H9 (cell line): ENCODE measurements at regions not wholly inside any gene's neighbourhood (a gene's known extent, or its start where the extent isn't known, plus 50 kb on each side); places are given as distances from the start of the nearest gene placed in this dataset.

Source experiments
- DNase-seq: peaks from one replicate; pipeline ENCODE4 v3.0.0-alpha.2; 2017
- H2AFZ ChIP-seq: one replicate; pipeline ENCODE4 v1.6.1; 2013; ENCODE audit warnings: mild to moderate bottlenecking, low read length, control low read depth, moderate library complexity
- H2AK5ac ChIP-seq: 2 replicates; pipeline ENCODE4 v1.6.1; 2013; ENCODE audit warnings: low read length, control low read depth, mixed read lengths; ENCODE audit not compliant: insufficient read length
- H2BK120ac ChIP-seq: one replicate; pipeline ENCODE4 v1.6.1; 2013; ENCODE audit warnings: low read depth, mild to moderate bottlenecking, low read length, control low read depth, inconsistent platforms; ENCODE audit not compliant: poor library complexity, severe bottlenecking
- H2BK12ac ChIP-seq: 2 replicates; pipeline ENCODE4 v1.6.1; 2013; ENCODE audit warnings: low read length, control low read depth, mixed read lengths, low read depth; ENCODE audit not compliant: insufficient read length
- H2BK15ac ChIP-seq: 2 replicates; pipeline ENCODE4 v1.6.1; 2013; ENCODE audit warnings: low read depth, low read length, control low read depth
- H2BK20ac ChIP-seq: one replicate; pipeline ENCODE4 v1.6.1; 2013; ENCODE audit warnings: low read depth, mild to moderate bottlenecking, low read length, control low read depth, inconsistent platforms; ENCODE audit not compliant: poor library complexity, severe bottlenecking
- H2BK5ac ChIP-seq: 2 replicates; pipeline ENCODE4 v1.6.1; 2013; ENCODE audit warnings: low read length, control low read depth, mixed read lengths; ENCODE audit not compliant: insufficient read length
- H3K14ac ChIP-seq: 2 replicates; pipeline ENCODE4 v1.6.1; 2013; ENCODE audit warnings: low read length, control low read depth; ENCODE audit not compliant: insufficient read depth
- H3K18ac ChIP-seq: 2 replicates; pipeline ENCODE4 v1.6.1; 2013; ENCODE audit warnings: low read depth, mild to moderate bottlenecking, mixed read lengths, low read length, control low read depth; ENCODE audit not compliant: insufficient read length
- H3K23ac ChIP-seq: 2 replicates; pipeline ENCODE4 v1.6.1; 2013; ENCODE audit warnings: low read length, control low read depth, mixed read lengths, low read depth; ENCODE audit not compliant: insufficient read length
- H3K23me2 ChIP-seq: 2 replicates; pipeline ENCODE4 v1.6.1; 2013; ENCODE audit warnings: low read depth, mild to moderate bottlenecking, mixed read lengths, low read length, control low read depth; ENCODE audit not compliant: insufficient read length, poor library complexity, severe bottlenecking
- H3K27ac ChIP-seq: 2 replicates; pipeline ENCODE4 v1.5.1; 2013; ENCODE audit warnings: low read length, control low read depth, mixed read lengths, low read depth; ENCODE audit not compliant: insufficient read length
- H3K27me3 ChIP-seq: 2 replicates; pipeline ENCODE4 v1.6.1; 2013; ENCODE audit warnings: low read length, control low read depth, inconsistent platforms; ENCODE audit not compliant: insufficient read depth
- H3K4ac ChIP-seq: 2 replicates; pipeline ENCODE4 v1.6.1; 2013; ENCODE audit warnings: low read depth, mild to moderate bottlenecking, control low read depth, inconsistent platforms, low read length, moderate library complexity
- H3K4me1 ChIP-seq: 2 replicates; pipeline ENCODE4 v1.6.1; 2013; ENCODE audit warnings: low read length, control low read depth, inconsistent platforms; ENCODE audit not compliant: insufficient read depth
- H3K4me2 ChIP-seq: 2 replicates; pipeline ENCODE4 v1.6.1; 2013; ENCODE audit warnings: low read length, control low read depth, mixed read lengths; ENCODE audit not compliant: insufficient read length, insufficient read depth
- H3K56ac ChIP-seq: 2 replicates; pipeline ENCODE4 v1.6.1; 2013; ENCODE audit warnings: low read depth, mild to moderate bottlenecking, mixed read lengths, low read length, control low read depth; ENCODE audit not compliant: insufficient read length
- H3K79me1 ChIP-seq: 2 replicates; pipeline ENCODE4 v1.6.1; 2013; ENCODE audit warnings: low read depth, mild to moderate bottlenecking, moderate library complexity, low read length, control low read depth, inconsistent platforms; ENCODE audit not compliant: insufficient read depth, poor library complexity, severe bottlenecking
- H3K79me2 ChIP-seq: 2 replicates; pipeline ENCODE4 v1.6.1; 2013; ENCODE audit warnings: low read length, control low read depth, inconsistent platforms; ENCODE audit not compliant: insufficient read depth
- H3K9ac ChIP-seq: 2 replicates; pipeline ENCODE4 v1.6.1; 2013; ENCODE audit warnings: low read length, control low read depth, mixed read lengths; ENCODE audit not compliant: insufficient read length; ENCODE audit errors: extremely low read depth
- H3K9me3 ChIP-seq: one replicate; pipeline ENCODE4 v1.6.1; 2013; ENCODE audit warnings: low read depth, low read length, inconsistent platforms; ENCODE audit not compliant: control insufficient read depth
- H3T11ph ChIP-seq: one replicate; pipeline ENCODE4 v1.6.1; 2013; ENCODE audit warnings: mild to moderate bottlenecking, low read length, control low read depth, inconsistent platforms
- H4K20me1 ChIP-seq: one replicate; pipeline ENCODE4 v1.6.1; 2013; ENCODE audit not compliant: control insufficient read depth, insufficient read length, insufficient read depth
- H4K5ac ChIP-seq: 2 replicates; pipeline ENCODE4 v1.6.1; 2013; ENCODE audit warnings: low read depth, mild to moderate bottlenecking, mixed read lengths, low read length, control low read depth; ENCODE audit not compliant: insufficient read length
- H4K8ac ChIP-seq: replicated peaks from 2 replicates; pipeline ENCODE4 v1.6.1; 2013; ENCODE audit warnings: low read length, control low read depth, mixed read lengths, low read depth; ENCODE audit not compliant: insufficient read length
- H4K91ac ChIP-seq: 2 replicates; pipeline ENCODE4 v1.6.1; 2013; ENCODE audit warnings: low read depth, mild to moderate bottlenecking, moderate library complexity, mixed read lengths, low read length, control low read depth; ENCODE audit not compliant: insufficient read length
- H3K27ac Mint-ChIP-seq, 3 experiments: 2 replicates in 2 of 3; 3 replicates in 1 of 3; pipeline ENCODE4 v1.8.0; 2020 to 2021; ENCODE audit warnings: mixed read lengths in 3 of 3, mild to moderate bottlenecking in 1 of 3, moderate library complexity in 1 of 3
- H3K27me3 Mint-ChIP-seq: 2 replicates; pipeline ENCODE4 v1.8.0; 2021; ENCODE audit warnings: low read depth, mild to moderate bottlenecking, moderate library complexity, mixed read lengths
- H3K36me3 Mint-ChIP-seq, 3 experiments: 2 replicates in 2 of 3; 3 replicates in 1 of 3; pipeline ENCODE4 v1.8.0; 2020 to 2021; ENCODE audit warnings: low read depth in 3 of 3, mixed read lengths in 3 of 3; ENCODE audit not compliant: insufficient read depth in 1 of 3
- H3K4me1 Mint-ChIP-seq, 2 experiments: 2 replicates each; pipeline ENCODE4 v1.8.0; 2020; ENCODE audit warnings: mixed read lengths in 2 of 2
- H3K4me3 Mint-ChIP-seq, 2 experiments: 2 replicates in 1 of 2; 3 replicates in 1 of 2; pipeline ENCODE4 v1.8.0; 2020 to 2021; ENCODE audit warnings: mild to moderate bottlenecking in 2 of 2, mixed read lengths in 2 of 2, moderate library complexity in 1 of 2
- H3K9me3 Mint-ChIP-seq, 2 experiments: 2 replicates in 1 of 2; 3 replicates in 1 of 2; pipeline ENCODE4 v1.8.0; 2020; ENCODE audit warnings: mild to moderate bottlenecking in 2 of 2, mixed read lengths in 2 of 2, moderate library complexity in 1 of 2
- WGBS: extraction: QIAGEN DNeasy Blood & Tissue Kit; methylation state at CpG from one replicate; pipeline ENCODE4 v1.1.7; 2013; ENCODE audit warnings: missing lambda C conversion rate, low lambda C conversion rate, mixed read lengths; ENCODE audit not compliant: insufficient read length; ENCODE audit errors: extremely low coverage; 5-methylcytosine and 5-hydroxymethylcytosine counted together
- TF ChIP-seq, protein P1 (sequence below): fragments of 200-600 bp; sonication (generic); conservative IDR thresholded peaks from 3 replicates; pipeline ENCODE4 v1.8.0; 2021; ENCODE audit warnings: antibody characterized with exemption, mild to moderate bottlenecking

DNA sequence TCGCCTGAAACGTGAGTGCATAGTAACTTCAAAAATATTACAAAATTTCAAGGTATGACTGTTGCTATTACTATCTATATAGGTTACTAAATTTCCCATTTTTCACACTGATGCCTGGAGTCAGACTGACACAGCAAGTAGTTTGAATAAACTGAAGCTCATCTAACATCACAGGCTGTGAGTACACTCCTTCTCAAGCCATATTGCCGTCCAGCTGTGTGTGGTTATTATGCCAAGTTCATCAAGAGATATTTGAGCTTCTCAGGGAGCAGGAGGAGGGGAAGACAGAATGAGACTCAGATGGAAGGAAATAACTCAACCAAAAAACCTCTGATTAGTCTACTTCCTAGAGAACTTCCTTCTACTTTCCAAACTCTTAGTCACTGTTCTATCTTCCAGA lies 473.9 kb downstream of the TOX3 start:
- TF ChIP-seq, protein P1, sequence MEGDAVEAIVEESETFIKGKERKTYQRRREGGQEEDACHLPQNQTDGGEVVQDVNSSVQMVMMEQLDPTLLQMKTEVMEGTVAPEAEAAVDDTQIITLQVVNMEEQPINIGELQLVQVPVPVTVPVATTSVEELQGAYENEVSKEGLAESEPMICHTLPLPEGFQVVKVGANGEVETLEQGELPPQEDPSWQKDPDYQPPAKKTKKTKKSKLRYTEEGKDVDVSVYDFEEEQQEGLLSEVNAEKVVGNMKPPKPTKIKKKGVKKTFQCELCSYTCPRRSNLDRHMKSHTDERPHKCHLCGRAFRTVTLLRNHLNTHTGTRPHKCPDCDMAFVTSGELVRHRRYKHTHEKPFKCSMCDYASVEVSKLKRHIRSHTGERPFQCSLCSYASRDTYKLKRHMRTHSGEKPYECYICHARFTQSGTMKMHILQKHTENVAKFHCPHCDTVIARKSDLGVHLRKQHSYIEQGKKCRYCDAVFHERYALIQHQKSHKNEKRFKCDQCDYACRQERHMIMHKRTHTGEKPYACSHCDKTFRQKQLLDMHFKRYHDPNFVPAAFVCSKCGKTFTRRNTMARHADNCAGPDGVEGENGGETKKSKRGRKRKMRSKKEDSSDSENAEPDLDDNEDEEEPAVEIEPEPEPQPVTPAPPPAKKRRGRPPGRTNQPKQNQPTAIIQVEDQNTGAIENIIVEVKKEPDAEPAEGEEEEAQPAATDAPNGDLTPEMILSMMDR = no peak
- H3K27ac ChIP-seq = no peak overlapping the region
- H3K9me3 ChIP-seq = no peaks in the 10 kb centered on the region
- H2BK20ac ChIP-seq = no peak overlapping the region
- no peak overlapping the region for H2BK12ac ChIP-seq
- H2BK120ac ChIP-seq = no peak overlapping the region
- H3K79me1 ChIP-seq = no peaks in the 10 kb centered on the region
- no peaks in the 10 kb centered on the region for H3K9me3 Mint-ChIP-seq
- no peak for DNase-seq
- peaks cover 2 to 5% of the 10 kb centered on the region in 2 experiments for H3K4me1 Mint-ChIP-seq
- no peak overlapping the region for H4K5ac ChIP-seq
- no peak overlapping the region for H4K8ac ChIP-seq
- no peak overlapping the region for H2AK5ac ChIP-seq
- no peak overlapping the region for H3K56ac ChIP-seq
- no CpG with 5 or more reads among the region's 3 CpGs for WGBS
- no peak overlapping the region for H3K18ac ChIP-seq
- no peak overlapping the region for H3T11ph ChIP-seq
- no peaks in the 10 kb centered on the region for H3K4me1 ChIP-seq
- no peak overlapping the region for H3K27ac Mint-ChIP-seq
- no peak overlapping the region for H2AFZ ChIP-seq
- no peaks in the 10 kb centered on the region for H3K79me2 ChIP-seq
- H3K4me3 Mint-ChIP-seq = no peak overlapping the region
- no peak overlapping the region for H3K4ac ChIP-seq
- H2BK5ac ChIP-seq = no peak overlapping the region
- H3K23me2 ChIP-seq = no peaks in the 10 kb centered on the region
- no peak overlapping the region for H2BK15ac ChIP-seq
- H4K91ac ChIP-seq = no peak overlapping the region
- H3K9ac ChIP-seq = no peak overlapping the region
- no peaks in the 10 kb centered on the region for H3K27me3 ChIP-seq
- no peak overlapping the region for H3K4me2 ChIP-seq
- H3K14ac ChIP-seq = no peak overlapping the region
- H3K27me3 Mint-ChIP-seq = no peaks in the 10 kb centered on the region
- H3K23ac ChIP-seq = no peak overlapping the region
- H4K20me1 ChIP-seq = no peaks in the 10 kb centered on the region
- no peaks in the 10 kb centered on the region for H3K36me3 Mint-ChIP-seq
